HPDE6-E6E7 (cell line): ENCODE measurements at regions not wholly inside any gene's neighbourhood (a gene's known extent, or its start where the extent isn't known, plus 50 kb on each side); places are given as distances from the start of the nearest gene placed in this dataset.
"Not testable (repeated sequence)": the region's sequence is repeated elsewhere in the genome, so short reads cannot be mapped to it uniquely, and the experiment has no call there.

Experiments
- DNase-seq: peaks from one replicate; pipeline ENCODE4 v3.0.0; 2011; ENCODE audit warnings: missing footprints; ENCODE audit errors: extremely low spot score

DNA sequence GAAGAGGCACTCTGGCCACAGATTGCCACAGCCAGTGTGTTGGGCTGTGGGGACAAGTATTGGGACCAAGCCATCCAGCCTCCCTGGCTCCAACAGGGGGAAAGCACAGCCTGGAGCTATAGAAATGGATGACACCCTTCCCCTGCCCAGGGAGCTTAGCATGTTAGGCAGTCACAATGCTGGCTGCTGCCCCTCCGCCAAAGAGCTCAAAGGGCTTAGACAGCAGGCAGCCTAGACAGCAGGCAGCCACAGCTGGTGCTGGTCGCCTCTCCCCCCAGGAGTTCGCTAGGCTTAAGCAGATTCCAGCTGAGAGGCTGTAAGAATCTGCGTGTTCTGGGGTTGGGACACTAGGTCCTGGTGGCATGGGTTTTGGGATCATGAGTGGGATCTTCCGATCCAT lies 94.5 kb upstream of the MXRA5 start:
- no peak for DNase-seq

DNA sequence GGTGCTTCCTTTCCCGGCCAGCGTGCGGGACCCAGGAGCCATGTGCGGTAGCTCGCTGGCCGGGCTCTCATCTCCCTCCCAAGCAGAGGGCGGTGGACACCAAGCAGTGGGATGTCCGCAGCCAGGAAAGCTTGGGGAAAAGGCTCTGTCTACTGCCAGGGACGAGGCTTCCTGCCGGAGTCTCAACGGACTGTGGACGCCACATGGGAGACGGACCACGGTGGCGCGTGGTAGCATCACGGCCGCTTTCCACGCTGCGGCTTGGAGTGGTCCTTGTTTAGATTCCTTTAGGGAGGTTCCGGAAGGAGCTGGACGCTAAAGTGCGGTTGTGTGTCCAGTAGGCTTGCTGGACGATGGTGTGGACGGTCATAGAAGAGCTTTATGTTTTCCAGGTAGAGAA lies 89.5 kb upstream of the MXRA5 start:
- DNase-seq = not testable (repeated sequence)

DNA sequence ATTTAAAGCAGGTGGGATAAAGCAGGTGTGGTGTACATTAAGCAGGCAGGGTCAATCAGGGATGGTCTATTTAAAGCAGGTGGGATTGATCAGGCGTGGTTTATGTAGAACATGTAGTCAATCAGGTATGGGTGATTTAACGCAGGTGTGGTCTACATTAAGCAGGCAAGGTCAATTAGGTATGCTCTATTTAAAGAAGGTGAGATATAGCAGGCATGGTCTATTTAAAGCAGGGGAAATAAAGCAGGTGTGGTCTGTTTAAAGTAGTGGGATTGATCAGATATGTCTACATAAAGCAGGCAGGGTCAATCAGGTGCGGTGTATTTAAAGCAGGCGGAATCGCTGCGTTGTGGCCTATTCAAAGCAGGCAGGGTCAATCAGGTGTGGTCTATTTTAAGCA lies 88.6 kb upstream of the MXRA5 start:
- no peak for DNase-seq

DNA sequence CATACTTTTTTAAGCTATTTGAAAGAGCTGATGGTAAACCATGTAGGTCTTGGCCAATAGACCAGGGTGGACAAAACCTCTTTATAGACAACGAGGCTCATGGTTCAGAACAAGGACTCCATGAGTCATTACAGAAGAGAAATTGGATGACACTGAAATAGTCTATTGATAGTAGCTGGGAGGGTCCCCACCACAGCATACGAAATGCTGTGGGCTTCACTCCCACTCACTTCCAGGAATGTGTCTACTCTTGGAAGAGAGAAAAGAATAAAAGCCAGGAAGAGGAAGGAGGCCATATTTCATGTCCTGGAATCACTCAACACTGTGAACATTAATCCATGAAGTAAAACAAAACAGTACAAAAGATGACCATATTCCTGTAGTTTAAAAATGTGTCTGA lies 82.3 kb upstream of the MXRA5 start:
- no peak for DNase-seq

DNA sequence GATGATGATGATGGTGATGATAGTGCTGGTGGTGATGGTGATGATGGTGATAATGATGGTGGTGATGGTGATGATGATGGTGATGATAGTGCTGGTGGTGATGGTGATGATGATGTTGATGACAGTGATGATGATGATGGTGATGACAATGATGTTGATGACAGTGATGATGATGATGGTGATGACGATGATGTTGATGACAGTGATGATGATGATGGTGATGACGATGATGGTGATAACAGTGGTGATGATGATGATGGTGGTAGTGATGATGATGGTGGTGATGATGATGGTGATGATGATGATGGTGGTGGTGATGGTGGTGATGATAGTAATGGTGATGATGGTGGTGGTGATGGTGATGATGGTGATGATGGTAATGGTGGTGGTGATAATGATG lies 80.1 kb upstream of the MXRA5 start:
- no peak for DNase-seq

DNA sequence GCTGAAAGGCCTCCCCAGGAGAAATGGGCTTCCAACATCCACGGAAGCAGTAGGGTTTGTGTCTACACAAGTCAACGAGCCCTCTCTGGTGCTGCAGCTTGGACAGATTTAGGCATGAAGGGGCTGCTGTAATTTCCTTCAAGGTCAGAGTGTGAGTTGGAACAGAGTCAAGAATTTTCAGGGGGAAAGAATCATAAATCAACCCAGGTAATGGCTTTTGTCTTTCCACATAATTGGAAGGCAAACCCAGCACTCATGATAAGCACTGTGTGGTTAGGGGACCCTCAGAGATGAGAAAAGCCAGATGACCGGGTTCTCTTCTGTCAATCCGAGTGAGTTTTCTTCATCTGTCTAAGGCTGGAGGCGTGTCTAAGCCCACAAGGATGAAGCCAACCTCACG lies 78.6 kb upstream of the MXRA5 start:
- DNase-seq = no peak

DNA sequence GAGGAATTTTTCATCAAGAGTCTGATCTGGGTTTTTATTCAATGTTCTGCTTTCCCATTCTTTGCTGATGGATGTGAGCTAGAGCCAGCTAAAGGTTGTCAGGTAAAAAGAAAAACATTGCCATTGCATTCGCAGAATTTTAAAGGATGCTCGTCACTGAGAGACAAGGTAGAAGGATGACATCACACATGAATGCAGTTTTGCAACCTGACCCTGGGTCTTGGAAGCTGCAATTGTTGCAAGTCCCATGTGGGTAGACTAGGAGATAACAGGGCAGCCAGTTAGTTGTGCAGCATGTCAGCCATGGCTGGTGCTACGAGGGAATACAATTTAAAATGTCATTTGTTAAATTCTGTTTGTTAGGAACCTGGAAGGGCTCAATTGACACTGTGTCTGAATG lies 73.9 kb upstream of the MXRA5 start:
- no peak for DNase-seq

DNA sequence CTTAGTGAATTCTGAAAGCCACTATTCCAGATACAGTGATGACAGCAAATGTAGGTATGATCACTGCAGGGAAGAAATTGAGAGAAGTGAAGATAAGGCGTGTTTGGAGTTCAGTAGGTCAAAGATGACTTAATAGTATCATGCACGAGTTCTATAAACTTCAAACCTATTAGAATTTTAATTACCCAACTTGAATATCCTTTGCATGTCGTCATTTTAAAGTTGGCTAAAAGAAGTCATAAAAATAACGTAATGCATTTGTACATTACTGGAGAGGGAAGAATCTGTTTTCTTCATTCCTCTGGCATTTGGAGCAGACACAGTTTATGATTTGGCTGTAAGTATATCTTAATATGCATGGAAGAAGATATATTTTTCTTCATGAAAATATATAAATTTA lies 68.6 kb upstream of the MXRA5 start:
- DNase-seq = no peak

DNA sequence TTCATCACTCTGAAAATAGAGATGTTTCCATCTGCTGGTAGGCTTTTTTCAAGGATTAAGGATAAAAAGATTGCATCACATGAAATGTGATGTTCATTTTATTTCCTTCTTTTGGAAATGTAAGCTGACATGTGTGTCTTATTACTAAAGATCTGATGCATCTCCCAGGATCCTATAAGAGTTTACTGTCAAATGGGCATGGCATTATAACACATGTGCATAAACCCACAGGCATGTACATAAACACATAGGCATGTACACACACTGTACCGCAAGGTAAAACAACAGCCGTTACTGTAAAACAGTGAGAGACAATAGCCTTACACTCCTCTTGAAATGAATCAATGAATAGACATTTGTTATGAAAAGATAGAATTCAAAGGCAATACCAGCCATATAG lies 65.2 kb upstream of the MXRA5 start:
- not testable (repeated sequence) for DNase-seq

DNA sequence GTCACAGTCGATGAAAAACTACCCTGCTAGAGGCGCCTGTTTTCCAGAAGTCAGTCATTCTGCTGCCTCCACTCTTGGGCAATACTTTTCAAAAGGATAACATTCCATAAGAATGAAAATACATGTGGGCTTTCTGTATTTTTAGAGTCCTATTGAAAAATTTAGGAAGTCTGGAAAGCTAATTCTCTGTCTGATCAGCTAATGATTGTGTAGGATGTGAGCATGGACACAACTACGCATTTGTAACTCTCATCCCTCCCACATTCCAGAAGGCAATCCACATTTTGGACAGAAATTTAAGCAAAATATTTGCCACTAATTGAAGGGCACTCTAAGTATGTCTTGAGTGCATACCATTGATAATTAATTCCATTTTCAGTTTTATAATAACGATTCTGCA lies 63.5 kb upstream of the MXRA5 start:
- DNase-seq = not testable (repeated sequence)

DNA sequence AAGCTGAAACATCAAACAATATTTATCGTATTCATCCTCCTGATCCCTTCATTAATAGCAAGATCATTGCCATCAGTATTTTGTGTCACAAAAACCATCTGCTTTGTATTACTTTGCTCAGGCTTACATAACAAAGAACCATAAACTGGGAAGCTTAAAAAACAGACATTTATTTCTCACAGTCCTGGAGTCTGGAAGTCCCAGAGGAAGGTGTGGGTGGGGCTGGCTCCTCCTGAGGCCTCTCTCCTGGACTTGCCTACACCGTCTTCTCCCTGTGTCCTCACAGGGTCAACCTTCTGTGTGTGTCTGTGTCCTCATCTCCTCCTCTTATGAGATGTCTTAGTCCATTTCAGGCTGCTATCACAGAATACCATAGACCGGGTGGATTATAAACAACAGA lies 61.3 kb upstream of the MXRA5 start:
- DNase-seq = no peak

DNA sequence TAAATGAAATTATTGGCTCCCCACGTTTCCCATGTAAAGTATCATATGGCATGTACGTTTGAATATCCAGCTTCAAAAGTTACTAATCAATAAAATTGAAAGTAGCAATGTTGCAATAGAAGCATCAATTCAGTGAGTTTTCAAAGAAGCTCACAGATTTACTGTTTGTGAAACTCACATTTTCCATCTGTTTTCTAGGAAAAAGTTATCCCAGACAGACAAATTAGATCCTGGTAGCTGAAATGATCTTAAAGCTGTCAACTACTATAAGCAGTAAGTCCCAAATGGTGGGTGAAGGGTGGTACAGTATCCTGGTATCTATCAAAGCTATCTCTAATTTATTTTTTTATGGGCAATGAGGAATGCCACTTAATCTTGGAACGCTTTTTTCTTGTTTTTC lies 60.7 kb upstream of the MXRA5 start:
- no peak for DNase-seq

DNA sequence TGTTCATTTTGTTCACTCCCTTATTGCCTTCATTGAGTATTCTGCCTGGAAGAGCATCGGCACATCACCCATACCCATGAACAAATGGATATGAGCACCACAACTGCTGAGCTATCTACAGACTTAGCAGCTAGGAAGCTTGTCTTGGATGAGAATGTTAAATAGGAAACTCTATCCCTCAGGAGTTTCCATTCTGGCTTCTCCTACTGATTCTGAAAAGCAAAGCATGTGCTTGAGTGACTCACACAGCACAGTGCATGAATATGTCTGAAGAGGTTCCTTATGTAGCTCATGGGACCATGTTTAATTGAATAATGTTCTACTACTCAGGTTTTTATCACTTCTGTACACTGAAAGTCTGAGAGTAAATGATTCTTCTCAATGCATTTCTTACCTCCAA lies 57.3 kb upstream of the MXRA5 start:
- DNase-seq = no peak
